ENCODE measurements at regions not wholly inside any gene's neighbourhood (a gene's known extent, or its start where the extent isn't known, plus 50 kb on each side); places are given as distances from the start of the nearest gene placed in this dataset.
"Not testable (repeated sequence)": the region's sequence is repeated elsewhere in the genome, so short reads cannot be mapped to it uniquely, and the experiment has no call there.

DNA sequence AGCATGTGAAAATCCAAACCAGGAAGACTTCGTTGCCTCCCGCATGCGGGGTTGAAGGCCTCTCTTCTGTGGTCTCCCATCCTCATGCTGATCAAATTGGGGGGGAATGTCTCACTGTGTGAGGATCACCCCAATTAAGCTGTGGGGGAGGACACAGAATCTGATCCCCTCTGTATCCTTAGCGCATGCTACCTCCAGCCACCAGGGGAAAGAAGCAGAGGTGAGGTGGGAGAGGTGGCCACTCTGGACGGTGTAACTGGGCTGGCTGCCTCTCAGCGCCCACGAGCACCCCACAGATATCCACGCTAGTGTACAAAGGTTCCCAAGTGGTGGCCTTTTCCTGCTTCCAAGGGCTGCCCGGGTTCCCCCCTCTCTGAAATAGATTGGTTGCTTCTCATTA, 177.6 kb upstream of the PLGLB1 start:
- TF ChIP-seq EZH2 (IDR thresholded peaks at IDR 0.05; ENCODE audit: borderline replicate concordance, insufficient read depth, low read depth, low read length, poor library complexity, severe bottlenecking): not testable (repeated sequence)
- TF ChIP-seq, protein P1, sequence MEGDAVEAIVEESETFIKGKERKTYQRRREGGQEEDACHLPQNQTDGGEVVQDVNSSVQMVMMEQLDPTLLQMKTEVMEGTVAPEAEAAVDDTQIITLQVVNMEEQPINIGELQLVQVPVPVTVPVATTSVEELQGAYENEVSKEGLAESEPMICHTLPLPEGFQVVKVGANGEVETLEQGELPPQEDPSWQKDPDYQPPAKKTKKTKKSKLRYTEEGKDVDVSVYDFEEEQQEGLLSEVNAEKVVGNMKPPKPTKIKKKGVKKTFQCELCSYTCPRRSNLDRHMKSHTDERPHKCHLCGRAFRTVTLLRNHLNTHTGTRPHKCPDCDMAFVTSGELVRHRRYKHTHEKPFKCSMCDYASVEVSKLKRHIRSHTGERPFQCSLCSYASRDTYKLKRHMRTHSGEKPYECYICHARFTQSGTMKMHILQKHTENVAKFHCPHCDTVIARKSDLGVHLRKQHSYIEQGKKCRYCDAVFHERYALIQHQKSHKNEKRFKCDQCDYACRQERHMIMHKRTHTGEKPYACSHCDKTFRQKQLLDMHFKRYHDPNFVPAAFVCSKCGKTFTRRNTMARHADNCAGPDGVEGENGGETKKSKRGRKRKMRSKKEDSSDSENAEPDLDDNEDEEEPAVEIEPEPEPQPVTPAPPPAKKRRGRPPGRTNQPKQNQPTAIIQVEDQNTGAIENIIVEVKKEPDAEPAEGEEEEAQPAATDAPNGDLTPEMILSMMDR (IDR thresholded peaks at IDR 0.05): not testable (repeated sequence)
